Esophagus muscularis mucosa (tissue), 4 donors: ENCODE measurements at regions not wholly inside any gene's neighbourhood (a gene's known extent, or its start where the extent isn't known, plus 50 kb on each side); places are given as distances from the start of the nearest gene placed in this dataset.
A peak's percentile ranks its signal among the peaks of the same experiment; 100 is the strongest.

ENCODE experiments used
- DNase-seq: peaks from one replicate; pipeline ENCODE4 v3.0.0-alpha.2; 2017; ENCODE audit errors: extremely low spot score
- H3K27ac ChIP-seq, 4 donors: fragments of 200-600 bp; sonication (generic); replicated peaks in 1 of 4; 1 replicate in 3 of 4; 2 replicates in 1 of 4; pipeline ENCODE4 v1.5.1; 2016 to 2019; ENCODE audit warnings: mild to moderate bottlenecking in 1 of 4
- H3K27me3 ChIP-seq, 4 donors: fragments of 200-600 bp; sonication (generic); one replicate each; pipeline versions ENCODE4 v1.5.1 to v1.6.0; 2016 to 2019
- H3K36me3 ChIP-seq, 4 donors: fragments of 200-600 bp; sonication (generic); one replicate each; pipeline ENCODE4 v1.5.1; 2016 to 2019
- H3K4me1 ChIP-seq, 4 donors: fragments of 200-600 bp; sonication (generic); one replicate each; pipeline ENCODE4 v1.5.1; 2016 to 2019
- H3K4me3 ChIP-seq, 4 donors: fragments of 200-600 bp; sonication (generic); 1 replicate in 2 of 4; 2 replicates in 2 of 4; pipeline ENCODE4 v1.5.1; 2016 to 2019; ENCODE audit warnings: mild to moderate bottlenecking in 4 of 4, moderate library complexity in 1 of 4
- H3K9me3 ChIP-seq, 4 donors: fragments of 200-600 bp; sonication (generic); 1 replicate in 3 of 4; 2 replicates in 1 of 4; pipeline ENCODE4 v1.5.1; 2016 to 2019
- CTCF ChIP-seq, 3 experiments: fragments of 200-600 bp in 2 of 3; fragments of 450-650 bp in 1 of 3; sonication (generic) in 2 of 3; IDR thresholded peaks; one replicate each; pipeline ENCODE4 v1.5.1; 2017 to 2019; ENCODE audit warnings: antibody characterized with exemption in 3 of 3, mild to moderate bottlenecking in 2 of 3, moderate library complexity in 1 of 3
- EP300 ChIP-seq: sonication (generic); formaldehyde crosslinking; IDR thresholded peaks from one replicate; pipeline ENCODE4 v1.6.1; 2017; ENCODE audit warnings: antibody characterized with exemption
- POLR2A ChIP-seq: fragments of 450-650 bp; IDR thresholded peaks from one replicate; pipeline ENCODE4 v1.6.1; 2017; ENCODE audit warnings: antibody characterized with exemption, moderate library complexity, mild to moderate bottlenecking, low read depth
- POLR2AphosphoS5 ChIP-seq, 2 donors: sonication (generic); formaldehyde crosslinking; IDR thresholded peaks; one replicate each; pipeline ENCODE4 v1.6.1; 2017; ENCODE audit warnings: antibody characterized with exemption in 2 of 2
- WGBS: methylation state at CpG from one replicate; pipeline ENCODE4 v1.1.5; 2018; 5-methylcytosine and 5-hydroxymethylcytosine counted together
- intact Hi-C: fragments of 100-400 bp; cut with DNase I; formaldehyde crosslinking; loops from one replicate; pipeline ENCODE4 v1.15.1; 2023

- intact Hi-C loops, result no loop called here
- no peaks in the 10 kb centered on the region for H3K27me3 ChIP-seq
- TF ChIP-seq CTCF (IDR thresholded peaks at IDR 0.05) (no peak), POLR2AphosphoS5 (IDR thresholded peaks at IDR 0.05) (no peak), POLR2A (no peak), EP300 (no peak)
- no peaks in the 10 kb centered on the region for H3K9me3 ChIP-seq
- H3K36me3 ChIP-seq, result no peaks in the 10 kb centered on the region
- H3K4me1 ChIP-seq, result no peaks in the 10 kb centered on the region
- DNase-seq, result no peak
- H3K4me3 ChIP-seq, result no peak overlapping the region
- WGBS, result 66% methylated on average over 2 of the region's 2 CpGs
- no peak overlapping the region for H3K27ac ChIP-seq
Measured at GRCh38 chr13:38575427-38575826, 111.5 kb upstream of the FREM2 start.

GRCh38 chr13:38577048-38577447 lies 109.8 kb upstream of the FREM2 start:
- Histone ChIP-seq H3K4me3 (no peak overlapping the region), H3K36me3 (no peaks in the 10 kb centered on the region), H3K9me3 (no peaks in the 10 kb centered on the region), H3K27ac (no peak overlapping the region), H3K4me1 (no peaks in the 10 kb centered on the region), H3K27me3 (no peaks in the 10 kb centered on the region)
- DNase-seq, result no peak
- intact Hi-C loops, result no loop called here
- TF ChIP-seq CTCF (IDR thresholded peaks at IDR 0.05) (no peak), POLR2AphosphoS5 (IDR thresholded peaks at IDR 0.05) (no peak), EP300 (no peak), POLR2A (no peak)
- 67% methylated on average over 3 of the region's 3 CpGs for WGBS

GRCh38 chr13:38582133-38582532 lies 104.7 kb upstream of the FREM2 start:
- Histone ChIP-seq H3K9me3 (no peaks in the 10 kb centered on the region), H3K4me3 (no peak overlapping the region), H3K36me3 (no peaks in the 10 kb centered on the region), H3K27me3 (no peaks in the 10 kb centered on the region), H3K27ac (no peak overlapping the region), H3K4me1 (no peaks in the 10 kb centered on the region)
- 20% methylated on average over 2 of the region's 2 CpGs for WGBS
- DNase-seq, result no peak
- intact Hi-C loops, result no loop called here
- no peak for TF ChIP-seq POLR2AphosphoS5 (IDR thresholded peaks at IDR 0.05)
- peak; percentile 17 to 32 (median 28) for TF ChIP-seq CTCF (IDR thresholded peaks at IDR 0.05)
- no peak for TF ChIP-seq EP300

GRCh38 chr13:38590230-38590629 lies 96.6 kb upstream of the FREM2 start:
- Histone ChIP-seq H3K9me3 (no peaks in the 10 kb centered on the region), H3K27ac (no peak overlapping the region), H3K27me3 (no peaks in the 10 kb centered on the region), H3K36me3 (no peaks in the 10 kb centered on the region), H3K4me3 (no peak overlapping the region), H3K4me1 (no peaks in the 10 kb centered on the region)
- intact Hi-C loops, result no loop called here
- whole genome bisulfite sequencing, result 83% methylated on average over 2 of the region's 2 CpGs
- DNase-seq, result no peak
- no peak for TF ChIP-seq EP300
- TF ChIP-seq CTCF (IDR thresholded peaks at IDR 0.05), result no peak
- no peak for TF ChIP-seq POLR2A
- no peak for TF ChIP-seq POLR2AphosphoS5 (IDR thresholded peaks at IDR 0.05)

GRCh38 chr13:38590796-38591507 lies 95.9 kb upstream of the FREM2 start:
- no peak for DNase-seq
- WGBS, result 71% methylated on average over 6 of the region's 6 CpGs
- Histone ChIP-seq H3K4me1 (no peaks in the 10 kb centered on the region), H3K9me3 (no peaks in the 10 kb centered on the region), H3K27me3 (no peaks in the 10 kb centered on the region), H3K4me3 (no peak overlapping the region), H3K27ac (no peak overlapping the region), H3K36me3 (no peaks in the 10 kb centered on the region)
- intact Hi-C loops, result no loop called here
- TF ChIP-seq POLR2AphosphoS5 (IDR thresholded peaks at IDR 0.05) (no peak), POLR2A (no peak), EP300 (no peak), CTCF (IDR thresholded peaks at IDR 0.05) (no peak)
